HepG2 (cell line): ENCODE measurements at regions not wholly inside any gene's neighbourhood (a gene's known extent, or its start where the extent isn't known, plus 50 kb on each side); places are given as distances from the start of the nearest gene placed in this dataset.

Experiments
- ARHGAP35 ChIP-seq: sonication (generic); formaldehyde crosslinking; IDR thresholded peaks from 2 replicates; pipeline ENCODE4 v1.9.0; 2022; ENCODE audit warnings: mild to moderate bottlenecking, inconsistent platforms, moderate library complexity, missing genetic modification reagents, borderline replicate concordance
- CBX2 ChIP-seq, 2 experiments: fragments of 200-600 bp in 1 of 2; sonication (generic); formaldehyde crosslinking in 1 of 2; IDR thresholded peaks; 2 replicates each; pipeline versions ENCODE4 v1.7.0 to v1.8.1; 2018 to 2022; ENCODE audit warnings: low read depth in 2 of 2, low read length in 1 of 2, mild to moderate bottlenecking in 1 of 2, missing genetic modification reagents in 1 of 2
- DR1 ChIP-seq: sonication (generic); formaldehyde crosslinking; IDR thresholded peaks from 2 replicates; pipeline ENCODE4 v1.8.0; 2021; ENCODE audit warnings: mild to moderate bottlenecking, missing genetic modification reagents, inconsistent platforms
- FOXC1 ChIP-seq: sonication (generic); formaldehyde crosslinking; IDR thresholded peaks from 2 replicates; pipeline ENCODE4 v1.8.0; 2022; ENCODE audit warnings: mild to moderate bottlenecking, missing genetic modification reagents, borderline replicate concordance
- GATAD2A ChIP-seq: IDR thresholded peaks from 2 replicates; pipeline ENCODE4 v1.6.1; 2016
- GRHL1 ChIP-seq: sonication (generic); formaldehyde crosslinking; conservative IDR thresholded peaks from 2 replicates; pipeline ENCODE4 v1.8.0; 2022; ENCODE audit warnings: missing genetic modification reagents
- MED1 ChIP-seq: sonication (generic); formaldehyde crosslinking; IDR thresholded peaks from 2 replicates; pipeline ENCODE4 v1.4.0; 2020; ENCODE audit warnings: missing genetic modification reagents
- NR2F1 ChIP-seq, 2 experiments: fragments of 450-650 bp in 1 of 2; formaldehyde crosslinking in 1 of 2; IDR thresholded peaks; 2 replicates each; pipeline versions ENCODE4 v1.5.0 to v1.6.1; 2016 to 2020; ENCODE audit warnings: mild to moderate bottlenecking in 1 of 2, missing compliant biosample characterization in 1 of 2, missing genetic modification reagents in 1 of 2, moderate library complexity in 1 of 2
- NR2F6 ChIP-seq, 2 experiments: IDR thresholded peaks; 2 replicates each; pipeline ENCODE4 v1.6.1; 2016; ENCODE audit warnings: antibody characterized with exemption in 1 of 2, mild to moderate bottlenecking in 1 of 2
- PBX3 ChIP-seq: sonication (generic); formaldehyde crosslinking; IDR thresholded peaks from 2 replicates; pipeline ENCODE4 v1.8.1; 2023; ENCODE audit warnings: missing genetic modification reagents, inconsistent platforms, borderline replicate concordance
- RAD21 ChIP-seq: fragments of 450-650 bp; formaldehyde crosslinking; IDR thresholded peaks from 2 replicates; pipeline ENCODE4 v1.5.0; 2020; ENCODE audit warnings: mild to moderate bottlenecking
- REPIN1 ChIP-seq: sonication (generic); formaldehyde crosslinking; IDR thresholded peaks from 2 replicates; pipeline ENCODE4 v1.8.0; 2022; ENCODE audit warnings: missing genetic modification reagents, low read depth, mild to moderate bottlenecking, borderline replicate concordance
- RFX3 ChIP-seq: IDR thresholded peaks from 2 replicates; pipeline ENCODE4 v1.6.1; 2016; ENCODE audit warnings: missing biosample characterization, missing genetic modification reagents
- RFXANK ChIP-seq: IDR thresholded peaks from 2 replicates; pipeline ENCODE4 v1.6.1; 2016
- RORA ChIP-seq: sonication (generic); formaldehyde crosslinking; IDR thresholded peaks from 2 replicates; pipeline ENCODE4 v1.5.0; 2020; ENCODE audit warnings: mild to moderate bottlenecking, missing genetic modification reagents, moderate library complexity
- RXRA ChIP-seq: sonication (generic); formaldehyde crosslinking; IDR thresholded peaks from 2 replicates; pipeline ENCODE4 v1.5.1; 2020; ENCODE audit warnings: missing genetic modification reagents
- SALL1 ChIP-seq: sonication (generic); formaldehyde crosslinking; IDR thresholded peaks from 2 replicates; pipeline ENCODE4 v1.8.0; 2022; ENCODE audit warnings: mild to moderate bottlenecking, missing genetic modification reagents
- SNAPC5 ChIP-seq: sonication (generic); formaldehyde crosslinking; IDR thresholded peaks from 2 replicates; pipeline ENCODE4 v1.8.1; 2023; ENCODE audit warnings: mild to moderate bottlenecking, missing genetic modification reagents, borderline replicate concordance
- SP2 ChIP-seq: sonication (generic); formaldehyde crosslinking; IDR thresholded peaks from 2 replicates; pipeline ENCODE4 v1.5.1; 2020; ENCODE audit warnings: mild to moderate bottlenecking, missing genetic modification reagents
- SRY ChIP-seq: sonication (generic); formaldehyde crosslinking; IDR thresholded peaks from 2 replicates; pipeline ENCODE4 v1.8.0; 2022; ENCODE audit warnings: mild to moderate bottlenecking, missing genetic modification reagents
- ZBTB25 ChIP-seq: IDR thresholded peaks from 2 replicates; pipeline ENCODE4 v1.6.1; 2018; ENCODE audit warnings: missing genetic modification reagents
- ZBTB7B ChIP-seq: sonication (generic); formaldehyde crosslinking; IDR thresholded peaks from 2 replicates; pipeline ENCODE4 v1.4.0; 2020; ENCODE audit warnings: missing genetic modification reagents
- ZIK1 ChIP-seq: sonication (generic); formaldehyde crosslinking; IDR thresholded peaks from 2 replicates; pipeline ENCODE4 v1.5.0; 2020; ENCODE audit warnings: mild to moderate bottlenecking, low read depth, missing genetic modification reagents, borderline replicate concordance
- ZKSCAN1 ChIP-seq: fragments of 150-350 bp; IDR thresholded peaks from 2 replicates; pipeline ENCODE4 v1.6.1; 2014; ENCODE audit warnings: low read length
- ZKSCAN8 ChIP-seq: IDR thresholded peaks from 2 replicates; pipeline ENCODE4 v1.6.1; 2016; ENCODE audit warnings: borderline replicate concordance, missing genetic modification reagents, missing compliant biosample characterization
- ZNF12 ChIP-seq: sonication (generic); formaldehyde crosslinking; IDR thresholded peaks from 2 replicates; pipeline ENCODE4 v1.5.0; 2020; ENCODE audit warnings: missing genetic modification reagents
- ZNF224 ChIP-seq: sonication (generic); formaldehyde crosslinking; IDR thresholded peaks from 2 replicates; pipeline ENCODE4 v1.5.0; 2020; ENCODE audit warnings: mild to moderate bottlenecking, missing genetic modification reagents
- ZNF343 ChIP-seq: sonication (generic); formaldehyde crosslinking; IDR thresholded peaks from 2 replicates; pipeline ENCODE4 v1.4.0; 2020; ENCODE audit warnings: mild to moderate bottlenecking, missing genetic modification reagents
- ZNF720 ChIP-seq: sonication (generic); formaldehyde crosslinking; IDR thresholded peaks from 2 replicates; pipeline ENCODE4 v1.4.0; 2020; ENCODE audit warnings: missing genetic modification reagents

- TF ChIP-seq PBX3: no peak
- TF ChIP-seq ZNF720 (CRISPR knock-in tag): no peak
- no peak for TF ChIP-seq ARHGAP35 (CRISPR knock-in tag)
- TF ChIP-seq SALL1: peak; percentile 36
- TF ChIP-seq REPIN1: no peak
- no peak for TF ChIP-seq ZIK1 (CRISPR knock-in tag)
- TF ChIP-seq GATAD2A: peak; percentile 24; the same call in 1 of the 2 replicates
- TF ChIP-seq NR2F6 (IDR thresholded peaks at IDR 0.05): peak; percentile 28; the same call in 1 of the 2 replicates
- TF ChIP-seq NR2F6 (CRISPR knock-in tag; IDR thresholded peaks at IDR 0.05): 0 out of 2 replicates have a peak, but pooled peaks have one; percentile 20
- TF ChIP-seq ZBTB25 (CRISPR knock-in tag): 0 out of 2 replicates have a peak, but pooled peaks have one; percentile 26
- peak; percentile 11; the same call in 1 of the 2 replicates for TF ChIP-seq ZBTB7B (CRISPR knock-in tag)
- peak; percentile 24; the same call in 1 of the 2 replicates for TF ChIP-seq RXRA
- no peak for TF ChIP-seq ZKSCAN1
- TF ChIP-seq RAD21 (CRISPR knock-in tag): no peak
- no peak for TF ChIP-seq RFXANK
- TF ChIP-seq ZKSCAN8 (CRISPR knock-in tag): 0 out of 2 replicates have a peak, but pooled peaks have one; percentile 25
- TF ChIP-seq DR1 (CRISPR knock-in tag): no peak
- TF ChIP-seq MED1: peak; percentile 34
- TF ChIP-seq RORA (CRISPR knock-in tag): no peak
- 0 out of 2 replicates have a peak, but pooled peaks have one; percentile 26 for TF ChIP-seq ZNF12 (CRISPR knock-in tag)
- peak in 1 of 2 experiments; percentile 74; a peak in 2 of 4 replicates for TF ChIP-seq NR2F1 (CRISPR knock-in tag; IDR thresholded peaks at IDR 0.05)
- TF ChIP-seq RFX3 (CRISPR knock-in tag): peak; percentile 84
- TF ChIP-seq ZNF224 (CRISPR knock-in tag): no peak
- TF ChIP-seq SNAPC5: no peak
- TF ChIP-seq SP2 (CRISPR knock-in tag): no peak
- no peak for TF ChIP-seq SRY
- no peak for TF ChIP-seq GRHL1 (CRISPR knock-in tag)
- no peak for TF ChIP-seq ZNF343 (CRISPR knock-in tag)
- no peak for TF ChIP-seq FOXC1
- TF ChIP-seq CBX2 (IDR thresholded peaks at IDR 0.05; ENCODE audit: low read depth, low read length): 0 out of 2 replicates have a peak, but pooled peaks have one; percentile 15
- TF ChIP-seq CBX2 (CRISPR knock-in tag; IDR thresholded peaks at IDR 0.05; ENCODE audit: low read depth): no peak
These were observed 121.6 kb upstream of the KLF6 start (continued) for GRCh38 chr10:3906511-3907111.
